HCT116 (cell line): ENCODE measurements at regions not wholly inside any gene's neighbourhood (a gene's known extent, or its start where the extent isn't known, plus 50 kb on each side); places are given as distances from the start of the nearest gene placed in this dataset.

Source experiments
- ATAC-seq: fragments of 200-7000 bp; cut with Tn5 transposase; 2 replicates; pipeline ENCODE4 v1.9.1; 2020; ENCODE audit warnings: mild to moderate bottlenecking, moderate library complexity
- BruUV-seq: library from RNA; stranded (reverse); fragments of 400-500 nt; replicated peaks from 2 replicates; lab custom pipeline; 2021; lab: Mats Ljungman, UMichigan
- CTCF ChIA-PET: fragments of 300-600 bp; sonication (Branson Sonifier 250); formaldehyde crosslinking; loops from one replicate; lab custom pipeline; 2021; ENCODE audit warnings: antibody characterized with exemption; lab: Charles Lee
- POLR2A ChIA-PET: fragments of 300-600, 350-600 bp; sonication (Branson Sonifier 250); formaldehyde crosslinking; loops from one replicate; lab custom pipeline; 2021; ENCODE audit warnings: antibody characterized with exemption; lab: Charles Lee
- RAD21 ChIA-PET, 2 experiments: fragments of 300-600 bp; sonication (Branson Sonifier 250); formaldehyde crosslinking; loops; one replicate each; lab custom pipeline; 2023; ENCODE audit warnings: low total read pairs in 2 of 2; ENCODE audit not compliant: uncharacterized antibody in 2 of 2, unreplicated experiment in 2 of 2, low non-redundant PET in 1 of 2; lab: Charles Lee
- DNase-seq: peaks from one replicate; pipeline ENCODE4 v3.0.0-alpha.2; 2010; ENCODE audit warnings: low read depth, low spot score
- H2AFZ ChIP-seq: fragments of 200-600 bp; shearing (Covaris generic), sonication (generic); 2 replicates; pipeline ENCODE4 v1.6.1; 2017; ENCODE audit warnings: low read depth, mixed run types, mixed read lengths, antibody characterized with exemption, low read length; ENCODE audit not compliant: poor library complexity, severe bottlenecking
- H3K27ac ChIP-seq: 2 replicates; pipeline ENCODE4 v1.5.1; 2012; ENCODE audit warnings: low read depth, low read length
- H3K27me3 ChIP-seq: fragments of 200-600 bp; sonication (generic); 2 replicates; pipeline ENCODE4 v1.6.1; 2016; ENCODE audit warnings: mixed run types, low read length, mixed read lengths; ENCODE audit not compliant: insufficient read depth
- H3K36me3 ChIP-seq, 2 experiments: fragments of 200-500 bp in 1 of 2; fragments of 200-600 bp in 1 of 2; sonication (Bioruptor generic) in 1 of 2; sonication (generic) in 1 of 2; 2 replicates each; pipeline versions ENCODE4 v1.5.1 to v1.6.1; 2014 to 2016; ENCODE audit warnings: low read length in 2 of 2, inconsistent platforms in 1 of 2, mixed read lengths in 1 of 2, mixed run types in 1 of 2; ENCODE audit not compliant: insufficient read depth in 2 of 2, control insufficient read depth in 1 of 2
- H3K4me1 ChIP-seq, 2 experiments: fragments of 200-600 bp in 1 of 2; sonication (generic) in 1 of 2; 2 replicates each; pipeline versions ENCODE4 v1.5.1 to v1.6.1; 2012 to 2017; ENCODE audit warnings: low read length in 2 of 2, inconsistent platforms in 1 of 2, mild to moderate bottlenecking in 1 of 2, mixed read lengths in 1 of 2, mixed run types in 1 of 2, moderate library complexity in 1 of 2; ENCODE audit not compliant: insufficient read depth in 2 of 2, control insufficient read depth in 1 of 2
- H3K4me2 ChIP-seq: fragments of 200-600 bp; sonication (generic); 2 replicates; pipeline ENCODE4 v1.6.1; 2017; ENCODE audit warnings: mixed run types, low read length, mixed read lengths
- H3K4me3 ChIP-seq, 2 experiments: fragments of 200-600 bp in 1 of 2; sonication (generic) in 1 of 2; replicated peaks in 1 of 2; 2 replicates each; pipeline ENCODE4 v1.5.1; 2011 to 2016; ENCODE audit warnings: low read length in 2 of 2, control low read depth in 1 of 2, low read depth in 1 of 2, mild to moderate bottlenecking in 1 of 2, mixed read lengths in 1 of 2, mixed run types in 1 of 2
- H3K79me2 ChIP-seq: fragments of 200-600 bp; sonication (generic); 2 replicates; pipeline ENCODE4 v1.6.1; 2017; ENCODE audit warnings: mild to moderate bottlenecking, mixed run types, low read length, moderate library complexity, mixed read lengths; ENCODE audit not compliant: insufficient read depth
- H3K9ac ChIP-seq: fragments of 200-600 bp; sonication (generic); 2 replicates; pipeline ENCODE4 v1.6.1; 2016; ENCODE audit warnings: low read length, mixed read lengths
- H3K9me2 ChIP-seq: fragments of 200-600 bp; sonication (generic), shearing (Covaris generic); 2 replicates; pipeline ENCODE4 v1.6.1; 2017; ENCODE audit warnings: mixed run types, mild to moderate bottlenecking, moderate library complexity; ENCODE audit not compliant: insufficient read depth
- H3K9me3 ChIP-seq, 2 experiments: fragments of 200-500 bp in 1 of 2; fragments of 200-600 bp in 1 of 2; sonication (Bioruptor generic) in 1 of 2; sonication (generic) in 1 of 2; 2 replicates each; pipeline ENCODE4 v1.6.1; 2014 to 2017; ENCODE audit warnings: low read length in 2 of 2, mixed read lengths in 2 of 2, inconsistent platforms in 1 of 2, low read depth in 1 of 2, mild to moderate bottlenecking in 1 of 2, mixed run types in 1 of 2, moderate library complexity in 1 of 2; ENCODE audit not compliant: control insufficient read depth in 1 of 2, insufficient read depth in 1 of 2
- H4K20me1 ChIP-seq: fragments of 200-600 bp; sonication (generic), shearing (Covaris generic); 2 replicates; pipeline ENCODE4 v1.6.1; 2017; ENCODE audit warnings: mixed run types, mild to moderate bottlenecking, moderate library complexity; ENCODE audit not compliant: insufficient read depth
- CBX3 ChIP-seq: IDR thresholded peaks from 2 replicates; pipeline ENCODE4 v1.6.1; 2012; ENCODE audit warnings: low read depth
- CEBPB ChIP-seq: IDR thresholded peaks from 2 replicates; pipeline ENCODE4 v1.6.1; 2012; ENCODE audit warnings: low read depth
- EGR1 ChIP-seq: IDR thresholded peaks from 2 replicates; pipeline ENCODE4 v1.6.1; 2012; ENCODE audit warnings: low read depth
- ELF1 ChIP-seq: IDR thresholded peaks from 2 replicates; pipeline ENCODE4 v1.6.1; 2012; ENCODE audit warnings: low read depth, borderline replicate concordance
- EZH2 ChIP-seq: fragments of 200-600 bp; sonication (generic); IDR thresholded peaks from 2 replicates; pipeline ENCODE4 v1.6.1; 2017; ENCODE audit warnings: antibody characterized with exemption, mixed run types
- EZH2phosphoT487 ChIP-seq: fragments of 200-600 bp; IDR thresholded peaks from 2 replicates; pipeline ENCODE4 v1.6.1; 2018; ENCODE audit warnings: antibody characterized with exemption, borderline replicate concordance
- FOSL1 ChIP-seq: IDR thresholded peaks from 2 replicates; pipeline ENCODE4 v1.6.1; 2012; ENCODE audit warnings: low read depth
- SP1 ChIP-seq: IDR thresholded peaks from 2 replicates; pipeline ENCODE4 v1.6.1; 2012; ENCODE audit warnings: low read depth
- ZBTB33 ChIP-seq: IDR thresholded peaks from 2 replicates; pipeline ENCODE4 v1.6.1; 2011; ENCODE audit warnings: mild to moderate bottlenecking, low read length, moderate library complexity; ENCODE audit not compliant: insufficient replicate concordance; ENCODE audit errors: extremely low read depth
- ZFX ChIP-seq: fragments of 450-650 bp; IDR thresholded peaks from 2 replicates; pipeline ENCODE4 v1.6.1; 2017
- ZNF274 ChIP-seq: fragments of 200-500 bp; sonication (Bioruptor generic); IDR thresholded peaks from 2 replicates; pipeline ENCODE4 v1.6.1; 2014; ENCODE audit warnings: mild to moderate bottlenecking, low read depth, low read length, inconsistent platforms
- intact Hi-C: fragments of 100-400 bp; cut with micrococcal nuclease; formaldehyde crosslinking; loops from 2 replicates; pipeline ENCODE4 v1.10.0; 2022
- TF ChIP-seq, protein P1 (sequence below), 3 experiments: fragments of 200-600 bp in 1 of 3; sonication (generic) in 1 of 3; IDR thresholded peaks in 2 of 3; conservative IDR thresholded peaks in 1 of 3; 2 replicates each; pipeline ENCODE4 v1.5.1; 2012 to 2017; ENCODE audit warnings: low read depth in 2 of 3, low read length in 2 of 3, antibody characterized with exemption in 1 of 3, borderline replicate concordance in 1 of 3, control low read depth in 1 of 3, mild to moderate bottlenecking in 1 of 3, mixed read lengths in 1 of 3, mixed run types in 1 of 3, moderate library complexity in 1 of 3; ENCODE audit not compliant: insufficient read depth in 1 of 3

DNA sequence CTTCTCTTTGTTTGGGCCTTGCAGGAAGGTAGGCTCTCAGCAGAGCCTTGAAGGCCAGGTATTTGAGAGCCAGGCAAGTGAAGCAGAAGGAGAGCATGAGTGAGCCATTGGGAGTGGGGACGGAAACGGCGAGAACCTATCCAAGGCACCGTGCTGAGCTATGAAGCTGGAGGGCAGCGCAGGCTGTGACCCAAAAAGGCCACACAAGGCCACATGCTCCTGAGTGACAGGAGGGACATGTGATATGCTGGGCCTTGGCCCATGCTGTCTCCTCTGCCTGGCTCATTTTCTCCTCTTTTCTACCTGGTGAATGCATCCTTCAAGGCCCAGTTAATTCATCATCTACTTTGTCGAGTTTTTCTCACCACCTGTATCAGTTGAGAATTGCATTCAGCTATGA lies 136.3 kb downstream of the PALM2AKAP2 start:
- no peak for TF ChIP-seq ZFX
- TF ChIP-seq ZBTB33, result no peak
- TF ChIP-seq EZH2phosphoT487, result no peak
- TF ChIP-seq, protein P1, sequence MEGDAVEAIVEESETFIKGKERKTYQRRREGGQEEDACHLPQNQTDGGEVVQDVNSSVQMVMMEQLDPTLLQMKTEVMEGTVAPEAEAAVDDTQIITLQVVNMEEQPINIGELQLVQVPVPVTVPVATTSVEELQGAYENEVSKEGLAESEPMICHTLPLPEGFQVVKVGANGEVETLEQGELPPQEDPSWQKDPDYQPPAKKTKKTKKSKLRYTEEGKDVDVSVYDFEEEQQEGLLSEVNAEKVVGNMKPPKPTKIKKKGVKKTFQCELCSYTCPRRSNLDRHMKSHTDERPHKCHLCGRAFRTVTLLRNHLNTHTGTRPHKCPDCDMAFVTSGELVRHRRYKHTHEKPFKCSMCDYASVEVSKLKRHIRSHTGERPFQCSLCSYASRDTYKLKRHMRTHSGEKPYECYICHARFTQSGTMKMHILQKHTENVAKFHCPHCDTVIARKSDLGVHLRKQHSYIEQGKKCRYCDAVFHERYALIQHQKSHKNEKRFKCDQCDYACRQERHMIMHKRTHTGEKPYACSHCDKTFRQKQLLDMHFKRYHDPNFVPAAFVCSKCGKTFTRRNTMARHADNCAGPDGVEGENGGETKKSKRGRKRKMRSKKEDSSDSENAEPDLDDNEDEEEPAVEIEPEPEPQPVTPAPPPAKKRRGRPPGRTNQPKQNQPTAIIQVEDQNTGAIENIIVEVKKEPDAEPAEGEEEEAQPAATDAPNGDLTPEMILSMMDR (IDR thresholded peaks at IDR 0.05 in 2 of 3, conservative IDR thresholded peaks at IDR 0.05 in 1 of 3; ENCODE audit: borderline replicate concordance in 1 of 3, insufficient read depth in 1 of 3, low read depth in 2 of 3, low read length in 2 of 3), result no peak
- no peak for TF ChIP-seq CEBPB
- no peak for TF ChIP-seq ELF1
- no peak for TF ChIP-seq FOSL1
- no peak for TF ChIP-seq ZNF274
- TF ChIP-seq SP1, result no peak
- no peak for TF ChIP-seq EZH2
- no peak for TF ChIP-seq EGR1
- TF ChIP-seq CBX3, result no peak
- Histone ChIP-seq H2AFZ (no peak overlapping the region), H3K27ac (no peak overlapping the region), H4K20me1 (no peaks in the 10 kb centered on the region), H3K4me2 (no peak overlapping the region), H3K9me2 (no peaks in the 10 kb centered on the region), H3K9me3 (no peaks in the 10 kb centered on the region), H3K27me3 (no peaks in the 10 kb centered on the region), H3K9ac (no peak overlapping the region), H3K79me2 (no peaks in the 10 kb centered on the region), H3K4me3 (no peak overlapping the region), H3K4me1 (peaks cover 3 to 9% of the 10 kb centered on the region in 2 experiments; a peak in 3 of 4 replicates), H3K36me3 (no peaks in the 10 kb centered on the region)
- ChIA-PET RAD21 (no interaction called here), POLR2A (no interaction called here), CTCF (no interaction called here)
- intact Hi-C loops, result no loop called here
- no TSS peak for BruUV-seq
- no peak for DNase-seq
- ATAC-seq, result no peak
